ENCODE measurements at regions not wholly inside any gene's neighbourhood (a gene's known extent, or its start where the extent isn't known, plus 50 kb on each side); places are given as distances from the start of the nearest gene placed in this dataset.

DNA sequence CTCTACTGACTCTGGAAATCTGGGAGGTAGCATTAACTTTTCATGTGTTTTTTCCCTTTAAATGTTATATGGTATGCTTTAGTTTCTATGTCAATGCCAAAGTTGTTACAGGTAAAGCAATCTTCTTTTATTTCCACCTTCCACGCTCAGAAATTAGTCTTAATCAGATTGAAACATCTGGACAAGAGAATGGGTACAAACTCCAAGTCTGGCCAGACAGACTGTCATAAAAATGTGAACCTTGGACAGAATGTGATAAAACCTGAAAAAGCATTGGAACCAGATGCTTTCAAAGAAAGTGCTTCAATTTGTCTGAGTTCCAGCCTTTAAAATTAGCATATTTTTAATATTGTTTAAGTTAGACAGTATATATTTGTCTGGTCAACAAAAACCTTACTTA is 110.7 kb upstream of the P2RY1 start:
- no peak for DNase-seq (ENCODE audit: low read depth)
- no peak for TF ChIP-seq CTCF (conservative IDR thresholded peaks at IDR 0.05; ENCODE audit: low read length)
- no peak overlapping the region for H3K4me3 ChIP-seq (ENCODE audit: low read length)

DNA sequence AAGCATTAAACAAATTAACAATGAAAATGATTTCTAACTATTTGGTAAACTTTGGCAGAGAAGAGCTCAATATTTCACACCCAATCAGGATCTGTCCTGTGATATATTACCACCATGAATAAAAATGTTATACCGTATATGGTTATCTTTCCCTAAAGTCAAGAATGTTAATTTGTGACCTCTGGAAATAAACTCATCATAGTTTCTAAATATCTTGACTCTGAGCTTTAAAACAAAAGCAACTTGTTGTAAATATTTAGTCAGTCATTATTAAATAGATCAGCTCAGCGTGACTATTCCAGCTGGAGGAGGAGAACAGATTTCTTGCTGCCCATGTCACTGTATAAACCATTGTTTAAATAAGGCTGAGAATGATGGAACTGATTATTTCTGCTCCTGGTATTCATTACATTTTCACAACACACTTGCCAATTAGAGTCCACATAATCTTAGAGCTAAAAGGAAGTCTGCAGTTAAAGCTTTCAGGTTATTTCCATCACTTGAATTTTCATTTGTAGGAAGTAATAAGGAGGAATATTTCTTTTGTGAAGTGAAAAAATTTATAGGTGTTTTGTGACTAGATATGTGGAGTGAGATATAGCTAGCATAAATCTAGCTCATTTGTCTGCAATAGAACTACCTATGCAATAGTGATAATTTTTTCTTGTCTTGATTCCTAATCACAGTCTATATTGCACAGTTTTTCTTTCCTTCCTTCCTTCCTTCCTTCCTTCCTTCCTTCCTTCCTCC is 106.5 kb upstream of the P2RY1 start:
- DNase-seq (ENCODE audit: low read depth), result no peak
- no peak for TF ChIP-seq CTCF (conservative IDR thresholded peaks at IDR 0.05; ENCODE audit: low read length)
- H3K4me3 ChIP-seq (ENCODE audit: low read length), result no peak overlapping the region

DNA sequence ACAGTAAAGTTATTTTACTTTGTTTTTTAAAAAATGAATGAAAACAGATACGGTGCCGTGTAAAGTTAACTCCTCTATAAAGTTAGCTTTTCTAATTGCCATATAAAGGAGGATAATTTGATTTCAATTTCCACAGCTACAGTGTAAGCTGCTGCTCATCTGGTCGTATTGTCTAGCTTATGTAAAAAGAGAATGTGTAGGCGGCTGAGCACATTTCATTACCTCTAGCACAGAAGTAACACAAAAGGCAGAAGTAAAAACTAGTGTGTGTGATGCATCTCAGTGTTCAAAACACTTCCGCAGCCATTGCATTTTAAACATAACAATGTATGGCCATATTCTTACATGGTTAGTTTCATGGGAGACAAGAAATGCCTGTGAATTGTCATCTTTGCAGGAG is 105.0 kb upstream of the P2RY1 start:
- no peak for DNase-seq (ENCODE audit: low read depth)
- no peak overlapping the region for H3K4me3 ChIP-seq (ENCODE audit: low read length)
- no peak for TF ChIP-seq CTCF (conservative IDR thresholded peaks at IDR 0.05; ENCODE audit: low read length)

- H3K4me3 ChIP-seq (ENCODE audit: low read length), result no peak overlapping the region
- TF ChIP-seq CTCF (conservative IDR thresholded peaks at IDR 0.05; ENCODE audit: low read length), result no peak
- DNase-seq (ENCODE audit: low read depth), result no peak
These were observed 103.4 kb upstream of the P2RY1 start for GRCh38 chr3:152731511-152731910.

GRCh38 chr3:152733584-152734119 is 101.3 kb upstream of the P2RY1 start:
- no peak for TF ChIP-seq CTCF (conservative IDR thresholded peaks at IDR 0.05; ENCODE audit: low read length)

GRCh38 chr3:152737021-152737908 is 97.7 kb upstream of the P2RY1 start:
- no peak overlapping the region for H3K4me3 ChIP-seq (ENCODE audit: low read length)
- peak; percentile 76 for DNase-seq (ENCODE audit: low read depth)
- TF ChIP-seq CTCF (conservative IDR thresholded peaks at IDR 0.05; ENCODE audit: low read length), result no peak

More at GRCh38 chr3:152733584-152734119, 101.3 kb upstream of the P2RY1 start:
- DNase-seq (ENCODE audit: low read depth), result no peak
- H3K4me3 ChIP-seq (ENCODE audit: low read length), result no peak overlapping the region

All from AG10803 (cell line).